ENCODE measurements at regions not wholly inside any gene's neighbourhood (a gene's known extent, or its start where the extent isn't known, plus 50 kb on each side); places are given as distances from the start of the nearest gene placed in this dataset.

- WGBS, 2 donors: 44 to 65% methylated on average over 4 to 5 of the region's 5 CpGs
- no peak overlapping the region for H3K27ac ChIP-seq
These were observed 243.5 kb upstream of the FGF13 start for GRCh38 chrX:138954976-138955375.

GRCh38 chrX:138946926-138947325 is 235.4 kb upstream of the FGF13 start:
- TF ChIP-seq CTCF (IDR thresholded peaks at IDR 0.05) (no peak), POLR2A (IDR thresholded peaks at IDR 0.05) (no peak)
- WGBS, 2 donors: 26 to 40% methylated on average over 3 of the region's 3 CpGs
- no peak for DNase-seq
- no peaks in the 10 kb centered on the region for H3K4me1 ChIP-seq
- no peak overlapping the region for H3K4me3 ChIP-seq
- intact Hi-C loops (cut with DNase I): no loop called here
- no peak overlapping the region for H3K27ac ChIP-seq
- no peaks in the 10 kb centered on the region for H3K36me3 ChIP-seq
- no peaks in the 10 kb centered on the region for H3K27me3 ChIP-seq
- no peaks in the 10 kb centered on the region for H3K9me3 ChIP-seq

More at GRCh38 chrX:138954976-138955375, 243.5 kb upstream of the FGF13 start:
- no peaks in the 10 kb centered on the region for H3K36me3 ChIP-seq
- H3K27me3 ChIP-seq: no peaks in the 10 kb centered on the region
- no peaks in the 10 kb centered on the region for H3K9me3 ChIP-seq
- intact Hi-C loops (cut with DNase I): no loop called here
- DNase-seq: no peak
- TF ChIP-seq POLR2A (IDR thresholded peaks at IDR 0.05) (no peak), CTCF (IDR thresholded peaks at IDR 0.05) (no peak)
- no peaks in the 10 kb centered on the region for H3K4me1 ChIP-seq
- H3K4me3 ChIP-seq: no peak overlapping the region

- 64 to 68% methylated on average over 6 of the region's 6 CpGs for WGBS, 2 donors
- DNase-seq: no peak
- no peaks in the 10 kb centered on the region for H3K27me3 ChIP-seq
- no peaks in the 10 kb centered on the region for H3K36me3 ChIP-seq
- no peak overlapping the region for H3K4me3 ChIP-seq
- no peak overlapping the region for H3K27ac ChIP-seq
- intact Hi-C loops (cut with DNase I): no loop called here
- no peaks in the 10 kb centered on the region for H3K9me3 ChIP-seq
- H3K4me1 ChIP-seq: no peaks in the 10 kb centered on the region
- TF ChIP-seq POLR2A (IDR thresholded peaks at IDR 0.05) (no peak), CTCF (IDR thresholded peaks at IDR 0.05) (no peak)
These were observed 233.7 kb upstream of the FGF13 start for GRCh38 chrX:138945219-138945618.

GRCh38 chrX:138939038-138939437 is 227.5 kb upstream of the FGF13 start:
- H3K36me3 ChIP-seq: no peaks in the 10 kb centered on the region
- no peak overlapping the region for H3K27ac ChIP-seq
- no peaks in the 10 kb centered on the region for H3K27me3 ChIP-seq
- no peaks in the 10 kb centered on the region for H3K4me1 ChIP-seq
- no peak for DNase-seq
- no peaks in the 10 kb centered on the region for H3K9me3 ChIP-seq
- TF ChIP-seq CTCF (IDR thresholded peaks at IDR 0.05) (no peak), POLR2A (IDR thresholded peaks at IDR 0.05) (no peak)
- intact Hi-C loops (cut with DNase I): no loop called here
- no peak overlapping the region for H3K4me3 ChIP-seq

GRCh38 chrX:138938003-138938402 is 226.5 kb upstream of the FGF13 start:
- no peaks in the 10 kb centered on the region for H3K4me1 ChIP-seq
- H3K27ac ChIP-seq: no peak overlapping the region
- H3K4me3 ChIP-seq: no peak overlapping the region
- no peaks in the 10 kb centered on the region for H3K36me3 ChIP-seq
- 55 to 83% methylated on average over 1 of the region's 1 CpG for WGBS, 2 donors
- intact Hi-C loops (cut with DNase I): no loop called here
- TF ChIP-seq POLR2A (IDR thresholded peaks at IDR 0.05): no peak
- no peak for TF ChIP-seq CTCF (IDR thresholded peaks at IDR 0.05)
- no peaks in the 10 kb centered on the region for H3K27me3 ChIP-seq
- no peak for DNase-seq
- H3K9me3 ChIP-seq: no peaks in the 10 kb centered on the region

All from esophagus squamous epithelium (tissue), 5 donors.